ENCODE measurements at regions not wholly inside any gene's neighbourhood (a gene's known extent, or its start where the extent isn't known, plus 50 kb on each side); places are given as distances from the start of the nearest gene placed in this dataset.

- Histone ChIP-seq H3K9me3 (no peaks in the 10 kb centered on the region), H3K27me3 (replicated peaks; ENCODE audit: insufficient read depth) (no peaks in the 10 kb centered on the region), H3K27ac (no peak overlapping the region), H3K4me3 (no peak overlapping the region), H3K4me1 (ENCODE audit: control insufficient read depth in 1 of 2, low read depth in 2 of 2) (peaks cover 17 to 37% of the 10 kb centered on the region in 2 donors), H3K36me3 (no peaks in the 10 kb centered on the region)
- TF ChIP-seq CTCF (IDR thresholded peaks at IDR 0.05), result no peak
- ATAC-seq (ENCODE audit: insufficient number of reproducible peaks, low FRiP score, low read depth), result no peak
- no peak for DNase-seq (ENCODE audit: low spot score)
Observed at GRCh38 chr6:169144356-169144755, 109.3 kb downstream of the THBS2 start.

GRCh38 chr6:169142538-169142844 is 111.2 kb downstream of the THBS2 start:
- ATAC-seq (ENCODE audit: insufficient number of reproducible peaks, low FRiP score, low read depth) (no peak), DNase-seq (ENCODE audit: low spot score) (no peak)
- H3K27ac ChIP-seq, result peak overlapping the region; percentile 64 to 87
- H3K4me3 ChIP-seq, result no peak overlapping the region
- H3K27me3 ChIP-seq (replicated peaks; ENCODE audit: insufficient read depth), result no peaks in the 10 kb centered on the region
- H3K4me1 ChIP-seq (ENCODE audit: control insufficient read depth in 1 of 2, low read depth in 2 of 2), result peaks cover 17 to 37% of the 10 kb centered on the region in 2 donors
- no peak for TF ChIP-seq CTCF (IDR thresholded peaks at IDR 0.05)
- H3K36me3 ChIP-seq, result no peaks in the 10 kb centered on the region
- H3K9me3 ChIP-seq, result no peaks in the 10 kb centered on the region

DNA sequence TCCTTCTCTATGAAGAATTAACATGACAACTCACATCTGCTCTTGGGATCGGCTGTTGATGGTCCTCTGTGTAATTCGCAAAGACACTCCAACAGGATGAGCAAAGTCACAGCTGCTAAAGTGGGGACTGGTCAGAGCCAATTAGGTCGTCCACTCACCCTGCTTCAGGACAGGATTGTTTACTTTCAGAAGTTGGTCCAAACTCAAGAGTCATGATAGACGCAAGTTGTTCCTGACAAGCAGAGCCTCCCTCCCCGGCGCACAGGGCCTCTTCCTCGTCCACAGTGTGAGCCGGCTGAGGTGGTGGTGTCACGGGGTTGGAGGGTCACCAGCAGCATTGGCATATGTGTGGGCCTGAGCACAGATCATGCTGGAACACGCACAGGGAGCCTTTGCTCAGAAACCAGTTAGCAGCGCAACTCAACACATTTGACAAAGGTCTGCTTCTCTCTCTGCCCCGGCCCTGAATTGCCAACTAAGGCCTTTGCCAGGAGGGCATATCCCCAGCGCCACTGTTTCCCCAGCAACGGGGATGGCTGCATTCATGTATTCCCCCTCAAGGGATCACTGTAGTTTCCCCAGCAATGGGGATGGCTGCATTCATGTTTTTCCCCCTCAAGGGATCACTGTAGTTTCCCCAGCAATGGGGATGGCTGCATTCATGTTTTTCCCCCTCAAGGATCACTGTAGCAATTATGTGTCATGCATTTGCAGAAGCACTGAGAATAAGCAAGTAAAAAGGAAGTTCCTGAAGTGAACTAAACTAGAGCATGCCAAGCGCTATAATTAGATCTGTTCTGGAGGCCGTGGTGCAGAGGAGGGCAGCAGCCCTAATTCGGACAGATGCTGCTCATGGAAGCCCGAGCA is 111.7 kb downstream of the THBS2 start:
- H3K27me3 ChIP-seq (replicated peaks; ENCODE audit: insufficient read depth), result no peaks in the 10 kb centered on the region
- H3K4me1 ChIP-seq (ENCODE audit: control insufficient read depth in 1 of 2, low read depth in 2 of 2), result peaks cover 17 to 37% of the 10 kb centered on the region in 2 donors
- ATAC-seq (ENCODE audit: insufficient number of reproducible peaks, low FRiP score, low read depth) (peak; percentile 81), DNase-seq (ENCODE audit: low spot score) (no peak)
- no peak for TF ChIP-seq CTCF (IDR thresholded peaks at IDR 0.05)
- no peaks in the 10 kb centered on the region for H3K36me3 ChIP-seq
- peak overlapping the region; percentile 64 to 87 for H3K27ac ChIP-seq
- H3K4me3 ChIP-seq, result peak overlapping the region; percentile 4
- H3K9me3 ChIP-seq, result no peaks in the 10 kb centered on the region

DNA sequence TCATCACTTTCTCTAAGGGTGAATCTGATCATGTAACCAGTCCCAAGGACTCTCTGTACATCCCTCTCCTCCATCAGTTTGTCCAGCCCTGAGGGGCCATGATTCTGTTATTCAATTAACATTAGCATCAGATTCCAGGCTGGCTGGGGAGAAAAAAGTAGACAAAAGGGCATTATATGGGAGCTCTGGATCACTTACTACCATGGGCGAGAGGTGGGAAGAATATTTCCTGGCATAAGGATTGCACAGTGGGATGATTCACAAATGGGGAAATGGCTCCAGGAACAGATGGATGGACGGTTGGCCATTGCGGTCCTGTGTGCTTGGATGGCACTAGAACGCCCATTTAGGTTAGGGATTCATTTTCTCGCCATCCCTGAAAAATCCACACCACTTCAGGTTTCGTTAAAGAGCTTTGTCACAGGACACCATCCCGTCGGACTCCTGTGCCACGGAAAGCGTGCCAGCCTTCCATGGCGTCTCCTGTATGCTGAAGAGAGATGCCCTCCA is 112.6 kb downstream of the THBS2 start:
- Histone ChIP-seq H3K27ac (peak overlapping the region; percentile 64 to 87), H3K9me3 (no peaks in the 10 kb centered on the region), H3K4me3 (no peak overlapping the region), H3K36me3 (no peaks in the 10 kb centered on the region), H3K4me1 (ENCODE audit: control insufficient read depth in 1 of 2, low read depth in 2 of 2) (peaks cover 17 to 37% of the 10 kb centered on the region in 2 donors), H3K27me3 (replicated peaks; ENCODE audit: insufficient read depth) (no peaks in the 10 kb centered on the region)
- DNase-seq (ENCODE audit: low spot score) (no peak), ATAC-seq (ENCODE audit: insufficient number of reproducible peaks, low FRiP score, low read depth) (no peak)
- TF ChIP-seq CTCF (IDR thresholded peaks at IDR 0.05), result no peak

GRCh38 chr6:169139179-169139971 is 114.3 kb downstream of the THBS2 start:
- no peak for DNase-seq (ENCODE audit: low spot score)
- no peak for ATAC-seq (ENCODE audit: insufficient number of reproducible peaks, low FRiP score, low read depth)

More at GRCh38 chr6:169139179-169139971, 114.3 kb downstream of the THBS2 start:
- no peaks in the 10 kb centered on the region for H3K36me3 ChIP-seq
- TF ChIP-seq CTCF (IDR thresholded peaks at IDR 0.05), result no peak
- H3K4me1 ChIP-seq (ENCODE audit: control insufficient read depth in 1 of 2, low read depth in 2 of 2), result peaks cover 17 to 37% of the 10 kb centered on the region in 2 donors
- H3K27ac ChIP-seq, result peak overlapping the region in 1 of 2 donors; percentile 87
- H3K4me3 ChIP-seq, result no peak overlapping the region
- no peaks in the 10 kb centered on the region for H3K27me3 ChIP-seq (replicated peaks; ENCODE audit: insufficient read depth)
- H3K9me3 ChIP-seq, result no peaks in the 10 kb centered on the region

Data from thoracic aorta (tissue), 2 donors.